ENCODE measurements at regions not wholly inside any gene's neighbourhood (a gene's known extent, or its start where the extent isn't known, plus 50 kb on each side); places are given as distances from the start of the nearest gene placed in this dataset.

DNA sequence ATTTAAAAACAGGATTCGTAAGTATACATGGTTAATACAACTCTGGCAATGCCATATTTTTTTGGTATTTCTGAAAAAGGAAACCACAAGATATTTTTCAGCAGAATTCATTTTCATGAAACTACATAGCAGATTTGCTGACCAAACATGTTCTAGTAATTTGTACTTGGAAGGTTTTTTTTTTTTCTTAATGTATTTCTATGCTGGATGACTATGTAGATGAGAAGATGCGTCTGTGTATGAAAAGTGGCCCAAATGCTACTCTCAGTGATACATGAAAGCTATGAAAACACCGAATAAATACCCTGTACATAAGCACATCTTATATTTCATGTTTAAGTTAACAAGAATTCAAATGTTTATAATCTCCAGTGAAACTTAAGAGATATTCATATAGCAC lies 400.9 kb upstream of the CYLC2 start:
- TF ChIP-seq, protein P1, sequence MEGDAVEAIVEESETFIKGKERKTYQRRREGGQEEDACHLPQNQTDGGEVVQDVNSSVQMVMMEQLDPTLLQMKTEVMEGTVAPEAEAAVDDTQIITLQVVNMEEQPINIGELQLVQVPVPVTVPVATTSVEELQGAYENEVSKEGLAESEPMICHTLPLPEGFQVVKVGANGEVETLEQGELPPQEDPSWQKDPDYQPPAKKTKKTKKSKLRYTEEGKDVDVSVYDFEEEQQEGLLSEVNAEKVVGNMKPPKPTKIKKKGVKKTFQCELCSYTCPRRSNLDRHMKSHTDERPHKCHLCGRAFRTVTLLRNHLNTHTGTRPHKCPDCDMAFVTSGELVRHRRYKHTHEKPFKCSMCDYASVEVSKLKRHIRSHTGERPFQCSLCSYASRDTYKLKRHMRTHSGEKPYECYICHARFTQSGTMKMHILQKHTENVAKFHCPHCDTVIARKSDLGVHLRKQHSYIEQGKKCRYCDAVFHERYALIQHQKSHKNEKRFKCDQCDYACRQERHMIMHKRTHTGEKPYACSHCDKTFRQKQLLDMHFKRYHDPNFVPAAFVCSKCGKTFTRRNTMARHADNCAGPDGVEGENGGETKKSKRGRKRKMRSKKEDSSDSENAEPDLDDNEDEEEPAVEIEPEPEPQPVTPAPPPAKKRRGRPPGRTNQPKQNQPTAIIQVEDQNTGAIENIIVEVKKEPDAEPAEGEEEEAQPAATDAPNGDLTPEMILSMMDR (IDR thresholded peaks at IDR 0.05) = no peak
- no peak for TF ChIP-seq ZFX (IDR thresholded peaks at IDR 0.05; ENCODE audit: borderline replicate concordance)
